ENCODE measurements at regions not wholly inside any gene's neighbourhood (a gene's known extent, or its start where the extent isn't known, plus 50 kb on each side); places are given as distances from the start of the nearest gene placed in this dataset.
"Not testable (repeated sequence)": the region's sequence is repeated elsewhere in the genome, so short reads cannot be mapped to it uniquely, and the experiment has no call there.

GRCh38 chr2:16394072-16394985 lies 271.3 kb downstream of the CYRIA start:
- no peak for TF ChIP-seq CTCF (IDR thresholded peaks at IDR 0.05)
- no peak for TF ChIP-seq ZFX (IDR thresholded peaks at IDR 0.05; ENCODE audit: borderline replicate concordance)
- no peak overlapping the region for H3K27ac ChIP-seq

- H3K27ac ChIP-seq, result no peak overlapping the region
- TF ChIP-seq ZFX (IDR thresholded peaks at IDR 0.05; ENCODE audit: borderline replicate concordance) (no peak), CTCF (IDR thresholded peaks at IDR 0.05) (no peak)
These were observed 272.0 kb downstream of the CYRIA start for GRCh38 chr2:16393500-16394071.

- TF ChIP-seq ZFX (IDR thresholded peaks at IDR 0.05; ENCODE audit: borderline replicate concordance), result no peak
- no peak for TF ChIP-seq CTCF (IDR thresholded peaks at IDR 0.05)
These were observed 272.8 kb downstream of the CYRIA start for GRCh38 chr2:16392647-16393499.

GRCh38 chr2:16391986-16392385 lies 273.6 kb downstream of the CYRIA start:
- TF ChIP-seq ZFX (IDR thresholded peaks at IDR 0.05; ENCODE audit: borderline replicate concordance) (no peak), CTCF (IDR thresholded peaks at IDR 0.05) (no peak)

More at GRCh38 chr2:16392647-16393499, 272.8 kb downstream of the CYRIA start:
- H3K27ac ChIP-seq, result no peak overlapping the region

GRCh38 chr2:16390561-16390960 lies 275.1 kb downstream of the CYRIA start:
- no peak overlapping the region for H3K27ac ChIP-seq
- TF ChIP-seq CTCF (IDR thresholded peaks at IDR 0.05) (no peak), ZFX (IDR thresholded peaks at IDR 0.05; ENCODE audit: borderline replicate concordance) (no peak)

More at GRCh38 chr2:16391986-16392385, 273.6 kb downstream of the CYRIA start:
- no peak overlapping the region for H3K27ac ChIP-seq

- no peak for TF ChIP-seq CTCF (IDR thresholded peaks at IDR 0.05)
- TF ChIP-seq ZFX (IDR thresholded peaks at IDR 0.05; ENCODE audit: borderline replicate concordance), result no peak
- no peak overlapping the region for H3K27ac ChIP-seq
These were observed 276.0 kb downstream of the CYRIA start for GRCh38 chr2:16389611-16390010.

GRCh38 chr2:16388199-16388830 lies 277.3 kb downstream of the CYRIA start:
- H3K27ac ChIP-seq, result not testable (repeated sequence)

Measured in 22Rv1 (cell line).